GM06990 (cell line): ENCODE measurements at regions not wholly inside any gene's neighbourhood (a gene's known extent, or its start where the extent isn't known, plus 50 kb on each side); places are given as distances from the start of the nearest gene placed in this dataset.

Source experiments
- DNase-seq: peaks from one replicate; pipeline ENCODE4 v3.0.0-alpha.2; 2011; ENCODE audit not compliant: insufficient read length; ENCODE audit errors: extremely low read depth
- H3K27me3 ChIP-seq: replicated peaks from 2 replicates; pipeline ENCODE4 v1.6.0; 2011; ENCODE audit warnings: low read length; ENCODE audit not compliant: control insufficient read depth, insufficient read depth
- H3K36me3 ChIP-seq: 2 replicates; pipeline ENCODE4 v1.5.1; 2011; ENCODE audit warnings: low read length; ENCODE audit not compliant: control insufficient read depth, insufficient read depth
- H3K4me3 ChIP-seq: replicated peaks from 2 replicates; pipeline ENCODE4 v1.5.1; 2011; ENCODE audit warnings: low read depth, mild to moderate bottlenecking, control low read depth, low read length
- TF ChIP-seq, protein P1 (sequence below): IDR thresholded peaks from 2 replicates; pipeline ENCODE4 v1.5.1; 2011; ENCODE audit warnings: low read length, control low read depth, mild to moderate bottlenecking, inconsistent platforms; ENCODE audit not compliant: insufficient read depth, poor library complexity, severe bottlenecking

DNA sequence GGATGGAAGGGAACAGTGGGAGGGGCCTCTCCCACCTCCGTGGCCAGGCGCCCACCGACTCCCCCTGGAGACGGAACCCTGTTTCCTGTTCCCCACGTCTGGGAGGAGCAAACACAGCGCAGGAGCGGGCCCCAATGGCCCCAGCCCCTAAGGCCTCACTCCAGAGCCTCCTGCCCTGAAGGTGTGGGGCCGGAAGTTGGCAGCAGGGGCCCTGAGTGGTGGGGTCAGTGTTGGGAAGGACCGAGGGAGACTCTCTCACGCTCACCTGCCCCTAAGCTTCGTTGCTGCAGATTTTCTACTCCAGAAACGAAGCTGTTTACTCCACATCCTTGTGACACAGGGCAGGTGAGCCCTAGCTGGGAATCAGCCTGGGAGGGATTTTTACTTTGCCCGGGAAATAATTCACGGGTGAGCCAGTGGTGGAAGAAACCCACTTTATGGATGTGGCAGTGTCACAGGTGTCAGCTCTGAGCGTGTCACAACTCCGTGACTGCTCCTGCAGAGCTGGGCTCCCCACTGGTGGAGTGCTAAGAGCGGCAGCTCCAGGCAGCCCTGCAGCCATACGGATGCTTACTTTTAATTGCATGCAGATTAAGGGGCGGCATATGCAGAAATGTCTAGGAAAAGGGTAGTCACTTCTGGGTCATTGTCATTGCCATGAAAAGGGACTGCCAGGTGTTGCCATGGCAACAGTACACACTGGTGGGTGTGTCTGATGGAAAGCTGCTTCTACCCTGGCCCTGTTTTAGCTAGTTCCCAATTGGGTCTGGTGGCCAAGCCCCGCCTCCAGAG lies 77.5 kb upstream of the OLFM1 start:
- no peak for DNase-seq
- Histone ChIP-seq H3K36me3 (no peaks in the 10 kb centered on the region), H3K27me3 (no peaks in the 10 kb centered on the region; the same call in 1 of the 2 replicates), H3K4me3 (no peak overlapping the region)
- TF ChIP-seq, protein P1, sequence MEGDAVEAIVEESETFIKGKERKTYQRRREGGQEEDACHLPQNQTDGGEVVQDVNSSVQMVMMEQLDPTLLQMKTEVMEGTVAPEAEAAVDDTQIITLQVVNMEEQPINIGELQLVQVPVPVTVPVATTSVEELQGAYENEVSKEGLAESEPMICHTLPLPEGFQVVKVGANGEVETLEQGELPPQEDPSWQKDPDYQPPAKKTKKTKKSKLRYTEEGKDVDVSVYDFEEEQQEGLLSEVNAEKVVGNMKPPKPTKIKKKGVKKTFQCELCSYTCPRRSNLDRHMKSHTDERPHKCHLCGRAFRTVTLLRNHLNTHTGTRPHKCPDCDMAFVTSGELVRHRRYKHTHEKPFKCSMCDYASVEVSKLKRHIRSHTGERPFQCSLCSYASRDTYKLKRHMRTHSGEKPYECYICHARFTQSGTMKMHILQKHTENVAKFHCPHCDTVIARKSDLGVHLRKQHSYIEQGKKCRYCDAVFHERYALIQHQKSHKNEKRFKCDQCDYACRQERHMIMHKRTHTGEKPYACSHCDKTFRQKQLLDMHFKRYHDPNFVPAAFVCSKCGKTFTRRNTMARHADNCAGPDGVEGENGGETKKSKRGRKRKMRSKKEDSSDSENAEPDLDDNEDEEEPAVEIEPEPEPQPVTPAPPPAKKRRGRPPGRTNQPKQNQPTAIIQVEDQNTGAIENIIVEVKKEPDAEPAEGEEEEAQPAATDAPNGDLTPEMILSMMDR: no peak

DNA sequence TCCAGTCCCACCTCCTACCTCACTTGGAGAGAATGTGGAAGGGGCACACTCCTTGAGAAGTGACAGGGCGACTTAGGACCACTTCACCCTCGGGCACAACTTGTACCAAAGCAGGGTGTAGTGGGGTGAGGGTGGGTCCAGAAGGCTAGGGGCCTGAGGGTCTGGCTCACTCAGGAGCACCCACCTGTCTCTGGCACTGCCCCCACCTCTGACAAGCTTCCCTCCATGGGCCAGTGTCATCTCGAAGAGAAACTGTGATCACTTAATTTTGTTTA lies 76.9 kb upstream of the OLFM1 start:
- Histone ChIP-seq H3K27me3 (no peaks in the 10 kb centered on the region; the same call in 1 of the 2 replicates), H3K4me3 (no peak overlapping the region), H3K36me3 (no peaks in the 10 kb centered on the region)
- no peak for DNase-seq
- TF ChIP-seq, protein P1: no peak

GRCh38 chr9:135010921-135011320 lies 76.5 kb upstream of the OLFM1 start:
- Histone ChIP-seq H3K4me3 (no peak overlapping the region), H3K36me3 (no peaks in the 10 kb centered on the region), H3K27me3 (no peaks in the 10 kb centered on the region; the same call in 1 of the 2 replicates)
- TF ChIP-seq, protein P1: no peak
- no peak for DNase-seq

DNA sequence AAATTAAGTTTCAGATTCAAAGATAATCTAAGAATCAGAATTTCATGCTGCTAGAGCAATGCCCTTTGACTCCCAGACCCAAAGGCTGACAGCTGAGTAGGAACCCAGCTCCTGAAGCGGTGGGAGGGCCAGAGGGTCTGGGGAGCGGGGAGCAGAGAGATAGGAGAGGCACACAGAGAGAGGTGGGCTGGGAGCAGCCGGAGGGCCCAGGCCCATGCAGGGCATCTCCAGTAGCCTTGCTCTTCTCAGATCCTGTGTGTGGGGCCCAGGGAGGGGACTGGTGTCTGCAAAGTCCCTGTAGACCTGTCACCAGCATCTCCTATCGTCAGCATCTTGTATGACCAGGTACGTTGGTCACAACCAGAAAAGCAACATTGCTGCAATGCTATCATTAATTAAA lies 75.3 kb upstream of the OLFM1 start:
- DNase-seq: no peak
- no peak overlapping the region for H3K4me3 ChIP-seq
- H3K27me3 ChIP-seq: no peaks in the 10 kb centered on the region; the same call in 1 of the 2 replicates
- TF ChIP-seq, protein P1: no peak
- no peaks in the 10 kb centered on the region for H3K36me3 ChIP-seq

- H3K4me3 ChIP-seq: no peak overlapping the region
- DNase-seq: no peak
- no peaks in the 10 kb centered on the region; the same call in 1 of the 2 replicates for H3K27me3 ChIP-seq
- H3K36me3 ChIP-seq: no peaks in the 10 kb centered on the region
- TF ChIP-seq, protein P1: no peak
These were observed 73.0 kb upstream of the OLFM1 start for GRCh38 chr9:135014311-135015010.

- Histone ChIP-seq H3K36me3 (no peaks in the 10 kb centered on the region), H3K27me3 (no peaks in the 10 kb centered on the region; the same call in 1 of the 2 replicates), H3K4me3 (no peak overlapping the region)
- TF ChIP-seq, protein P1: no peak
- no peak for DNase-seq
These were observed 72.4 kb upstream of the OLFM1 start for GRCh38 chr9:135015096-135015495.
